NCI-H526 (cell line): ENCODE measurements at regions not wholly inside any gene's neighbourhood (a gene's known extent, or its start where the extent isn't known, plus 50 kb on each side); places are given as distances from the start of the nearest gene placed in this dataset.
"Not testable (repeated sequence)": the region's sequence is repeated elsewhere in the genome, so short reads cannot be mapped to it uniquely, and the experiment has no call there.

ENCODE experiments used
- DNase-seq, 2 experiments: peaks; one replicate each; lab custom pipeline; 2025; lab: John Stamatoyannopoulos, UW

- no peak for DNase-seq
Measured at GRCh38 chr12:24668563-24668962, 280.3 kb downstream of the BCAT1 start.

DNA sequence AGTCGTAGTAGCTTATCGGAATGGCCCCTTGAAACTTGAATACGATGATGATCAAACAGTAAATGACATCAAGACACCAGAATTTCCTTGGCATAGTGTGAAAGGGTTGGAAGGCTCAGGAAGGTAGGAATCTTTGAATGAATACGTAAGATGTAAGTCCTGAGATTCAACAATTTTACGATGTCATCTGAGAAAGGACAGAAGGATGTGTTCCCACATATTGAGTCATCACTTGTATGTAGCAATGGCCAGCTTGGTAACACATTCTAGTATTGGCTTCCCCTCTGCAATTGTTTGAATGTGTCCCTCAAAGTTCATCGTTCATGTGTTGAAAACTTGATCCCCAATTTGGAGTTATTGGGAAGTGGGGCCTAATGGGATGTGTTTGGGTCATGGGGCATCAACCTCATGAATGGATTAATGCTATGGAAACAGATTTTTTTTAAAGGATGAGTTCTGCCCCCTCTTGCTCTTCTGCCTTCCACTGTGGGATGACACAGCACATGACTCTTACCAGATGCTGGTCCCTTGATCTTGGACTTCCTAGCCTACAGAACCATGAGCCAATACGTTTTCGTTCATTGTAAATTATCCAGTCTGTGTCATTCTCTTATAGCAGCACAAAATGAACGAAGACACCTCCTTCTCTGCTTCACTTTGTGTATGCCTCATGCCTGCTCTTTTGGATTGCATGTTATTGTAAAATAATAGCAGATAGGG, 284.6 kb downstream of the BCAT1 start:
- DNase-seq, result no peak

GRCh38 chr12:24661657-24662096, 287.2 kb downstream of the BCAT1 start:
- DNase-seq, result no peak

- no peak for DNase-seq
Measured at GRCh38 chr12:24659016-24659415, 289.9 kb downstream of the BCAT1 start.

- not testable (repeated sequence) for DNase-seq
Measured at GRCh38 chr12:24654344-24654743, 294.6 kb downstream of the BCAT1 start.

DNA sequence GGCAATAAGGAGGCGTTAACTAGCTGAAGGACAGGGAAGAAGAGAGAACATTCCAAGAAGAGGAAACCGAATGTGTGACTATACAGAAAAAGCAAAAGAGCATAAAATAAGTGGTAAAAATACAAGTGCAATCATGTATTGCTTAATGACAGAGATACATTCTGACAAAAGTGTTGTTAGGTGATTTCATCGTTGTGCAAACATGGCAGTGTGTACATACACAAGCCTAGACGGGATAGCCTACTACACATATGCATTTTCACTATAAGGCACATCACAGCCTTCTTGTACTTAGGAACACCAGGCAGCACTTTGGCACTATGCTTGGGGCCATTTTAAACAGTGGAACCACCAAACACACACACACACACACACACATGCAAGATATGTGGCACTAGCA, 299.3 kb downstream of the BCAT1 start:
- no peak for DNase-seq

- DNase-seq, result no peak
Measured at GRCh38 chr12:24649209-24649608, 299.7 kb downstream of the BCAT1 start.

- no peak for DNase-seq
Measured at GRCh38 chr12:24645254-24645653, 303.6 kb downstream of the BCAT1 start.

GRCh38 chr12:24643120-24644119, 305.5 kb downstream of the BCAT1 start:
- no peak for DNase-seq

- DNase-seq, result no peak
Measured at GRCh38 chr12:24639641-24640040, 309.3 kb downstream of the BCAT1 start.

DNA sequence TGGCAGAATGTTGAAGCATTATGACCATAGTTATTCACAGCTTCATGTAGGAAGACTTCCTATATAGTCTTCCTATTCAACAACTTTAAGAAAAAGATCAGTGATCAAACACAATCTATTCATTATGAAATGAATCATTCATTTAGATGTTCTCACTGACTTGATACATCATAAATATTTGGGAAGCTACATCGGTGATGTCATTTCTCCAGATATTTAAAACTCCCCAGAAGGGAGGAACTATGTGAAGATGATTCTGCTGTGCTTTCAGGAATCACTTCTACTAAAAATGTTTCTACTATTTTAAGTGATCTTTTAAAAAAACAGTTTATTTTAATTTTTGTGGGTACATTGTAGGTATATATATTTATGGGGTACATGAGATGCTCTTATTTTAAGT, 316.4 kb downstream of the BCAT1 start:
- DNase-seq, result no peak

DNA sequence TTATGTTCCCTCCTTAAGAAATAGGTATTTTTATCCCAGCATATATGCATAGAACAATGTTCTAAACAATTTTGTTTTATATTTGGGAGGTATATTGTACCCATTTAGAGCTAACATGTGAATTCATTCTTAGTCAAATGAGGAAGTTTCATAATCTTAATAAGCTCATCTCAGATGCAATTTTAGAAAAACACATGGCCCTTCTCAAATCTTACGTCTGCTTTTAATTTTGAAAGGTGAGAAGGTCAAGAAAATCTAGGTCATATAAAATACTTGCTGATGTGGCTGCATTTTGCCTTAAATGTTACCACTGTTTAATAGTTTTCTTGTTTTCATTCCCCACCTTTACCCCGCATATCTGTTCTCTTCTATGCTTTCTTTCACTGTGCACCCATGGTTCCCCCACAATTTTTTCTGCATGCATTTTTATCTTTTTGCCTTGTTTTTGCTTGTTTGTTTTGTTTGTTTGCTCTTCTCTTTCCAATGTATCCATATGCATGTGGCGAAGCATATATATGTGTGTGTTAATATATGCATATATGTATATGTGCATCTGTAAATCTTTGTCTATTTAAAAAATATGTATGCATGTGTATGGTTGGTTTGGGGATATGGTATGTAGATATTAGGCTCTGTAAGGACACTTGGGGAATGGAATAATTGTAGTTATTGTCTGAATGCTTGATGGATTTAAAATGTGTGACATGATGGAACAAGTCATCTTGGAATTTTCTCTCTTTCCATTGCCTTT, 317.1 kb downstream of the BCAT1 start:
- DNase-seq, result no peak

- no peak for DNase-seq
Measured at GRCh38 chr12:24630856-24631255, 318.0 kb downstream of the BCAT1 start.

DNA sequence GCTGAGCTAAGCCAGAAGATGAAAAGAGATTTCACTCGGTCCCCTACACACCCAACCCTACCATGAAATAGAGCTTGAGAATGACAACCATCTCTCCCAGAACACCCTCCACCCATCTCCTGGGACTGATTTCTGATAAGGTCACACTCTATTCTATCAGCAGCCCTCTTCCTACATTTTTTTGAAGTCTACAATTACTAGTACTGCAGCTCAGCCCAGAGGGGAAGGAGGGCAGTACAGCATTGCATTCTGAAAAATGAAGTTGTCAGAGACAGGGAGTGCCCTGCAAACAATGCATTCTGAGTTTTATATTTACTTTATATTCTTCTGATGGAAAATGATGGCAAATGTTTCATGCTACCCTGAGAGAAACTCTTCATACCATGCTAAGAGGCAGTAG, 318.5 kb downstream of the BCAT1 start:
- no peak for DNase-seq

GRCh38 chr12:24625103-24625502, 323.8 kb downstream of the BCAT1 start:
- DNase-seq, result no peak

- DNase-seq, result not testable (repeated sequence)
Measured at GRCh38 chr12:24619954-24620353, 328.9 kb downstream of the BCAT1 start.

- no peak for DNase-seq
Measured at GRCh38 chr12:24617471-24617870, 331.4 kb downstream of the BCAT1 start.

DNA sequence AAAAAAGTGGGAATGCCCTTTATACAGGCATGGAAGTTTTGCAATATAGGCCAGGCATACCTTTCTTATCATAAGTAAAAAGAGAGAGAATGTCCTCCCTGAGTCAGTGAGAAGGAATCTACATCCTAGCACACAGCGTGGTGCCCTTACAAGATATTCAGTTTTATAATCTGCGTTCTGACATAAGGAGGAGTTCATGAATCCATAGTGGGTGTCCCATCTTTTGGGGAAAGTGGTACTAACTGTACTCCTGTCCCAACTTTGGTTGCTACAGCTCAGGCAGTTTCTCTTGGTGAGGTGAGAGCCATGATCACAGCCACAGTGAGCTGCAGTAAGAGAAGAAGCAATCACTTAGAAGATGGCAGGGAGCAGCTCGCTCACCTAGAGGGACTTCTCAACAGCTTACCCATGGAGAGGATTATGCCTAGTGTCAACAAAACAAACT, 332.9 kb downstream of the BCAT1 start:
- DNase-seq, result no peak

DNA sequence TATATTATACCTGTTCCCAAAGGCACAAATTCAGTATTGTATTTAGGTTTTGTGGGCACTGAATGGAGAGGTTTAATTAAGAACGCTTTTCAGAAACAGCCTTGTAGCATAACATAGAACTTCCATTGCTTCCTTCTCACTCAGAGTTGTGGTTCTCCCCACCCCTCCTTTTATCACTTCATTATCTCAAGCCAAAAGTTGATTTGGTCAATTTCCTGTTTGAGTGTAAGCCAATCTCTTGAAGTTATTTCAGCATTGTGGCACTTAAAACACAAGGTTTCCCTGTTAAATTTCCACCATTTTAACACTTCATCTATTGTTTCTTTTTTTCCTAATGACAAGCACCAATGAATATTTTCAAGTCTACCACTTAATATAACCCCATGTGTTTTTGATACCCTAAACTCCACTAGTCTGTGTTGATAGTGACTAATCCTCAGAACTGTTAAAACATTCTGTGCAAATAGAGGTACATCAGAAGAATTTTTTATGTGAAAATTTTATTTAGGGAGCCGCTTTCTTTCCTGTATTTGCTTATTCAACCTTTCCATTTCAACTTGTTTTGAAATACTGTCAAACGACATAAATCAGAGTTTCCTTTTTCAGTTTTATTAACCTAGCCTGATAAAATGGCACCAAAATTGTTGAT, 340.1 kb downstream of the BCAT1 start:
- no peak for DNase-seq

DNA sequence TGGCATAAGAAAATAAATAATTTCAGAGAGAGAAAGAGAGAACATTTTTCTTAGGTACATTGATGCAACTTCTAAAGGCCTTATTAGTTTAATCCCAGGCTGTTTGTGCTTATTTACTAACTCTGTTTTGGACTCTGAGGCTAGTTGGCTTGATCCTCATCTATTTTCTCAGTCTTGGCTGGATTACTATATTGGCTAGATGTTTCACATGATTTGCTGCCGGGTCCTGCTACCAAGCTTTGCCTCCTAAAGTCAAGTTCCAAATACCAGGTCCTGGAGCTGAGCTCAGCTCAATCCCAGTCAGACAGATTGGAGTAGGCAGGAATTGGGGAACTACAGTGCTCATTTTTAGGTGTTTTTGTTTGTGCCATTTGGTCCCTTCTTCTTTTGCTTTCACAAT, 340.8 kb downstream of the BCAT1 start:
- DNase-seq, result no peak

DNA sequence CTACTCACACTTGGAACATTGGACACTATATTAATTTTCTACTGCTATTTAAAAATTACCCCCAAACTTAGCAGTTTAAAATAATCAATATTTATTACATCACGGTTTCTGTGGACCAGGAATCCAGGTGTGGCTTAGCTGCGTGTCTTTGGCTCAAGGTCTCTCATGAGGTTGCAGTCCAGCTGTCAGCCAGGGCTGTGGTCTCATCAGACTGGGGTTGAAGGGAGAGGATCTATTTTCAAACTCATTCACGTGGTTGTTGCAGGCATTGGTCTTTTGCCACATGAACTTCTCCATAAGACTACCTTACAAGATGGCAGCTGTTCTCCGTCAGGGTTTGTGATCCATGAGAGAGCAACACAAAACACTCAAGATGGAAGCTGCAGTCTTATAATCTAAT, 343.0 kb downstream of the BCAT1 start:
- no peak for DNase-seq

- no peak for DNase-seq
Measured at GRCh38 chr12:24605466-24605865, 343.4 kb downstream of the BCAT1 start.
